Jurkat, Clone E6-1 (cell line): ENCODE measurements at regions not wholly inside any gene's neighbourhood (a gene's known extent, or its start where the extent isn't known, plus 50 kb on each side); places are given as distances from the start of the nearest gene placed in this dataset.

Source experiments
- DNase-seq: peaks from one replicate; pipeline ENCODE4 v3.0.0-alpha.2; 2011; ENCODE audit warnings: low read depth, low spot score
- H3K4me3 ChIP-seq: 2 replicates; pipeline ENCODE4 v1.5.1; 2011; ENCODE audit warnings: mild to moderate bottlenecking, low read length, control low read depth, moderate library complexity

DNA sequence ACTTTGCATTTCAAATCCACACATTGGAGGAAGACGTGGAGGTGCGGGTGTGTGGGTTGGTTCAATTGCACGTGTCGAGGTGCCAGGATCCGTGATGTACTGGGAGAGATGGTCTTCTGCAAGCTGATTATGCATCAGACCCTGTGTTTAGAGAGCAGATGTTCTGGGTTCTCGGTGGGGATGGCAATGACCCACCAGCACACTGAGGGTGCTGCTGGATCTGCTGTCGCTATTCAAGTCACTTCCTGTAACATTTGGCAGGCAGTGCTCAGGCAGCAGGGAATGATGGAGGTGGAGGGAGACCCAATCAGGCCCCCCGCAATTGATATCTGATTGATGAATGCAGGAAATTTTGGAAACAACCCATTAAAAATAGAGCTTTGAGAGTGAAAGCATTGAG, 830.1 kb upstream of the POU3F3 start:
- DNase-seq, result no peak
- no peak overlapping the region for H3K4me3 ChIP-seq

DNA sequence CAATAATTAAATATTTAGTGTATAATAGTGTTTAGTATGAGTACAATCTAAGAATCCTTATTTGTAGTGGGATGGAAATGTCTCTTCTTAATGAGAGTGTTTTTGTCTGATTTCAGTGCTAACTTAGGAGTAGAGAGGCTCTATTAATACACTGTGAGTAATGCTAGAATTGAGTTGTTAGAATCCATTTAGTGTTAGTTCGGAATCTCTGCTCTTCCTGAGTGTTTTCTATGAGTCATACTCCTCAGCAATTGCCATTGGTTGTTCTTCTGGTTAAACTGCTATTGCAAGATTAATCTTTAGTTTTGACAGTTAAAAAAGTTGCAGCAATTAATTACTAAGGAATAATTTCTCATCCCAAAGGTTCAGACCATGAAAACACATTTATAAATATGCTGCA, 828.6 kb upstream of the POU3F3 start:
- no peak for DNase-seq
- no peak overlapping the region for H3K4me3 ChIP-seq

DNA sequence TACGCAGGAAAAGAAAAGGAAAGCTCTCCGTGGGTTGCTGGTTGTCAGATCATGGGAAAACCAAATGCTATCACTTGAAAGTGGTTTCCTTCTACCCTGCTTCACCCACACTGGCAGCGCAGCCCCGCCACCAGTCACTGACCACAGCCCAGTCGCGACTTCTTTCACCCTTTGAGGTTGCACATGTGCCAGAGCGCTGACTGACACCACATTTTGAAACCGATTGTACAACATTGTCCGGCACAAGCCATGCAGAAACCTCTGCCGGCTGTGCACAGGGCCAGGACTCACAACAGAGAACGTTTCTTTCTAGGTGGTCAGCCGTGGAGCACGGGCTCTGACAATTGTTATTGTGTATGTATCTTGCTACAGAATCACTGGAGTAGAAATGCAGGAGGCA, 827.2 kb upstream of the POU3F3 start:
- H3K4me3 ChIP-seq, result no peak overlapping the region
- DNase-seq, result no peak

DNA sequence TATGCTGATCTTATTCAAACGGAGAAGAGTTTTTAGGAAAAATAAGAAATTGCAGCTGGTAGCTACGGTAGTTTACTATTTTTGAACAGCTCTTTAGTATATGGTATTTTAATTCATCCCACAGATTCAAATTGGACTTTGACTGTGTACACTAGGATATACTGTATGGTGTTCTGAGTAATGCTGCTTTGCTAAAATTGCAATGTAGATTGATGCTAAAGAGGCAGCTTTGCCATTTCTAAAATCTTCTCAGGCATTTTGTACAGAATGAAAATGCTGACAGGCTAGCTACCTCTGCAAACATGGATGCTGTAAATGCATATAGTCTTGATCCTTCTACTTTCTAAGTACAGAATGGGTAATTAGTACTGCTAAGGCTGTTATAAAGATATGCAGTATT, 826.6 kb upstream of the POU3F3 start:
- H3K4me3 ChIP-seq, result no peak overlapping the region
- no peak for DNase-seq

DNA sequence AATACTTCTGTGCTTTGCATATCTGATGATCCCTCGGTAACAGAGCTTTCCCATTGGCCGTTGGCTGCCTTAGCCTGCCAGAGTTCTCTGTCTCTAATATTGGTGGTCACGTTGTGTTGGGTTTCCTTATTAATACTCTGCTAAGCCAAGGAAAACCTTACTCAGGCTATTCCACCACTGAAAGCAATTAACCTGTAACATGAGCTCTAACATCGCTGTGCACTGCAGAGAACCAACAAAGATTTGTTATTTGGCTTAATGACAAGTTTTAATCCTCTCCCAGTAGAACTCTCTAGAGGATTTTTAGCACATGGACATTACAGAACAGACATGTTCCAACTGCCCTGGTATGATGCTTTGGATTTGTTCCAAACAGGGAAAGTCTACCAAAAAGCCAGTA, 825.9 kb upstream of the POU3F3 start:
- H3K4me3 ChIP-seq, result no peak overlapping the region
- no peak for DNase-seq

DNA sequence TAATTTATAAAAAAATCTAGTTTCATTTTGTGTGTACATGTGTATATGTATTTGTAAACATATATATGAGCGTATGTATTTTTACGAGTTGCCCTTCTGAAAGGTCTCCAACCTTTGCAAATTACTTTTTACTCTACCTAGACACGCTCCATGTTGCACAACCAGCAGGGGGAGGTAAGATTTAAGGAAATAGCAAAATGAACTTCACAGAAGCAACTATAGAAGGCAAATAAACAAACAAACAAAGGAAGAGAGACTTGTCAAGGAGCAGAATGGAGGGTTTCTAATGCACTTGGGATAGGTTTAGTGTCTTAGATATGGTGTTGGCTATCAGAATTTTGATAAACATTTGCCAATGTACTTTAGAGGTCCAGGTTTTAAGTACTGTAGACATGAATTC, 820.5 kb upstream of the POU3F3 start:
- DNase-seq, result peak; percentile 35
- H3K4me3 ChIP-seq, result no peak overlapping the region

DNA sequence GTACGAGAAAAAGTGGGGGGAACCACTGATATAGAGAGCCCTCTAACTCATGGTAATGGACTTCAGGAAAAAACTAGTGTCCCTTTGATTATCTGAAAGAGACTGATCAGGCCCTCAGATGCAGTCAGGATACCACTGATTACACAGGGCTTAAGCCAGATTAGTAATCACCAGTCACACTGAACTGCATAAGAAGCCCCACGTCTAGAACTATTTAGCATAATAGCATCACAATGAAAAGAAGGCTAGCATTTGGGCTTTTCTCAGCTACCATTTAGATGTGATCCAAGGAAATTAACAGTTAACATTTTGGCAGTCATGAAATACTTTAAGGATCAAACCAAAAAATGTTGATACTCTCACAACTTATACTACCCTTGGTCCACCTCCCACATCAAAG, 813.1 kb upstream of the POU3F3 start:
- no peak overlapping the region for H3K4me3 ChIP-seq
- no peak for DNase-seq

DNA sequence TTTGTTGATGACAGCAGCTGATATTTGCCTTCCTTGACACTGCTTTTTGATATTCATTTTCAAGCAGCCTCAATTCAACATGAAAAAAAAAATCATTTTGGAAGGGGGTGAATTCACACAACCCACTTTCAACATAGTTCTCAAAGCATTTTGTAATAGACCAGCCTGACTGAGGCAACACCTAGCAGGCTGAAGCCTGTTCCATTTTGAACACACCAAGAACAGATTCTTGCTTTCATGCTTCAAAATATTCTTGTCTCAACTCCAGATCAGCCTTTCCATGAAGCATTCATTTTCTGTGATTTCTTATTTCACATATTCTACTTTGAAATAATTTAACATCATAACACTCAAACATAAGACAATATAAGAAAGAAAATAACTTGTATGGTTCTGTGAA, 812.6 kb upstream of the POU3F3 start:
- H3K4me3 ChIP-seq, result no peak overlapping the region
- no peak for DNase-seq

DNA sequence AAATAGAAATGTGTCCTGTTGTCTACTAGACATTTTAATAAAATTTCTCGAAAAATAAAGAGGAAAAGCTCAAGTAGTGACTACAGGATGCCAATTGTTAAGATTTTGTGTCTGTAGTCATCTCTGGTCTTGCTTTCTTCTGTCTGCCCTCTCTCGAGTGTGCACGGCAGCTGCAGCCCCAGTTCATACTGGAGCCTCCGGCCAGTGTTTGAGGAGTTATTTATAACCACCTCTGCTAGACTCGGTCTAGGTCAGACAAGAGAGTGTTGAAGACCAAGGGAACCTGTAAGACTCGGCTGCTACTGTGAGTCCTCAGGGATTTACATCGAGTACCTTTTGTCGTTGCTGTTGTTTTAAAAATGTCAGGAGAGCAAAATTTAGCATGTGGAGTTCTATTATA, 810.1 kb upstream of the POU3F3 start:
- no peak overlapping the region for H3K4me3 ChIP-seq
- DNase-seq, result no peak

DNA sequence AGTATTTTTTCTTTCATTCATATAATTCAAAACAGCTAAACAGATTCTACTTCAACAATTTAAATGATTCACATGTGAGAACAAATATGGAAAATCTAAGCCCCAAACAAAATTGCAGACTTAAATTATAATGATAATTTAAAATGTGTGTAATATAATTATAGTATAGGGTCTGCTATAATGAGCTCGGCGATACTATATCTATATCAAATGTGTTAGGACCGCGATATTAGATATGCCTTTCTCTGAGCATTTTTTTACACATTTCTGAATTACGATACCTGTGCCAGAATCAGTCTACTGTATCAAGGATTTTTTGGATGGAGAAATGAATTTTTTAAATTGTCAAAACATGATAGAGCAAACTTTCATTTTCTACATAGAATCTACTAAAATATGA, 808.8 kb upstream of the POU3F3 start:
- DNase-seq, result no peak

DNA sequence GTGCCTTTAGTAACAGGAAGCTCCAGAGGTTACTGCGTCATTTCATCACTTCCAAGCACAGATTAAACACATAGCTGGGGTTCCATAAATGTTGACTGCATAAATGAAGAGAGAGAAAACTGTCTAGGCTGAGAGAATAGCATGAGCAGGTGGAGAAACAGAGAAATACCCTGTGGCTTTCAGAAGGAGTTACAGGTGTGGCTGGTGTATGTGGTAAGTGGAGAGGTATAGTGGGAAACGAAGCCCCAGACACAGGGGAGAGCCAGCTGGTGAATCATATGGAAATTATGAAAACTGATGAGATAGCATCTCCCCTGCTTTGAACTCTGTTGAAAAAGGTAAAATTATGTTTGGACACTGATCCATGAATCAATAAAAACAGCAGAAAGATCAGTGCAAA, 807.4 kb upstream of the POU3F3 start:
- DNase-seq, result no peak
- no peak overlapping the region for H3K4me3 ChIP-seq

More for the DNA sequence above, 808.8 kb upstream of the POU3F3 start:
- H3K4me3 ChIP-seq, result no peak overlapping the region

DNA sequence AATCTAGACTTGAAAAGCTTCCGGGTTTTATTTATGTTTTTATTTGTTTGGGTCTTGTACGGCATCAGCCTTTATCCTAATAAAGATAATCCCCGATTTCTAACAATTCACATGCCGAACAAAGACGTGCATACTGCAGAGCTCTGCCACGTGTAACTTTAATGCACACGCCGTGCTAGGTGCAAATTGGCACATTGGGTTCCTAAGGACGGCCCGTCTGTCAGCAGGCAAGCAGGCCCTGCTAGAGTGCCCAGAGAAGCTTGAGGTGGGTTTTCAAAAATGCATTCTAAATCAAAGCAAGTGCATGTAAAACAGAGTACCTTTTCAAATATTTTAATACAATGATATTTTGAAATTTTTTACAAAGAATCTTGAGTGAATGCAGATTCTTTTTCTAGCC, 806.4 kb upstream of the POU3F3 start:
- no peak overlapping the region for H3K4me3 ChIP-seq
- no peak for DNase-seq

DNA sequence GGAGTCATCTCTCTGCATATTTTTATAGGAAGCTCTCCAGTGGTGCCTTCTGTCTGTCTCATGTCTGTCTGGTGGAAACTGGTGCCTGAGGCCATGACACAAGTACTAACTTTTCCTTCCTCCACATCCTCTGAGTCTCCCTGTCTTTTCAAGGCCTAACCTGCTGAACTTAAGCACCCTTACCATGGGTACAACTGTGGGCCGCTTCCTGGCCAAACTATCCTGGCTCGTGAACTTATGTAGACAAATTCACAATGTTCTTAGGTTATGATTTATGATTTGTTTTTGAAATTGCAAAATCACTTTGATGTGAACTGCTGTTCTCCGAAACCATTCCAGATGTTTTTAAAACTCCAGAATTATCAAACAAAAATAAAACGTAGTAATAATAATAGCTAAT, 804.5 kb upstream of the POU3F3 start:
- H3K4me3 ChIP-seq, result no peak overlapping the region
- no peak for DNase-seq

DNA sequence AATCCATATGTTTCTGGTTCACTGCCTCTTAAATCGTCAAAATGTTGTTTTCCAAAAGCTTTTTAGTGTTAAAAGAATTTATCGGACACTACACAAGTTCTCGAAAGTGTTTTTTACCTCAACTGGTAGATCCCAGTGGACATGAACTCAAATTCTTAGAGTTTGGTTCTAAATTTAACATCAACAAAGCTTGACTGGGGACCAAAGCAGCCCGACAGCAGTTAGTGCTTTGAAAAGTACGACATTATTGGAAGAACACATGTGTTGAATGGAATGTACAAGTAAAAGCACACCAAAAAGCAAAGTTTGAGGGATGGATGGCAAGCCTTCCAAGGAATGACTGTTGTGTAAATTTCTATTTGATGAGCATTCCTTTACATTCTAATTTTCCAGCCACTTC, 803.9 kb upstream of the POU3F3 start:
- no peak for DNase-seq
- no peak overlapping the region for H3K4me3 ChIP-seq

DNA sequence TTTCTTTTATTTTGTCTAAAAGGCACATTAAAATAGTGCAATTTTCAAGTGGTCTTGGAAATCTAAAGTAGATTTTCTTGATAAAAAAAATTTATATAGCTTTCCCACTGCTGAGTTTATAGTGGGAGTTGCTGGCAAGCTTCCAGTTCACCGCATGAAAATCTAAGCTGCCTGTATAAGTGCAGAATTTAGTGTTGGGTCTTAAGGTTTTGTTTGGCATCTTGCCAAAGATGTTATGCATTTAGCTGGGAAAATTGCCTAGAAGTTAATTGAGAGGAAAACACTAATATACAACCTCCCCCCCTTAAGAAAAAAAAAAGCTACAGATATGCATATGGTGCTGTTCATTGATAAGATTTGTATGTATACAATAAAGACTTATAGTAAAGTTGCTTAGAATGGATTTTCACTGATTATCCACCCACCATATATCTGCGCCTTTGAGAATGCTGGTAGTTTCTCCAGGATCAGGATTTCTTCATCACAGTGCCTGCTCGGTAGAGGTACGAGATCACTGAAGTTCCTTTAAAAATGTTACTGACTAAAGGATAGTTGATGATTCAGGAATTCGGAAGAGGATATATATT, 803.2 kb upstream of the POU3F3 start:
- DNase-seq, result no peak
- H3K4me3 ChIP-seq, result no peak overlapping the region

DNA sequence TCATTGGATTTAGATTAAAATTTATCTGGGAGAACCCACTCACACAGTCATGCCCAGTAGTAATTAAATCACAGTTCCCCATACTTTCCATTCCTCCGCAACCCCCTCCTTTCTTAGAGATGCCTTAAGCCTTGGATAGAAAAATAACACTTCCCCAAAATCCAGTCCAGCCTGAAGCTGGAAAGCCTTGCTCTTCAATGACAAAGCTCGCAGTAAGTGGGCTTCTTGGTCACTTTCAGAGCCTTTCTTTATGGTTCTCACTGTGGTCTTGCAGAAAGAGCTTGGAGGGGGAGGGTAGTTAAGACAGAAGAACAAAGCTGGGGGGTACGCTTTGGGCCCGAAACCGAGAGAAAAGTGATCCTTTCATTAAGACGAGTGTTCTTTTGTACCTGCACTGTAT, 802.1 kb upstream of the POU3F3 start:
- no peak for DNase-seq
- no peak overlapping the region for H3K4me3 ChIP-seq

DNA sequence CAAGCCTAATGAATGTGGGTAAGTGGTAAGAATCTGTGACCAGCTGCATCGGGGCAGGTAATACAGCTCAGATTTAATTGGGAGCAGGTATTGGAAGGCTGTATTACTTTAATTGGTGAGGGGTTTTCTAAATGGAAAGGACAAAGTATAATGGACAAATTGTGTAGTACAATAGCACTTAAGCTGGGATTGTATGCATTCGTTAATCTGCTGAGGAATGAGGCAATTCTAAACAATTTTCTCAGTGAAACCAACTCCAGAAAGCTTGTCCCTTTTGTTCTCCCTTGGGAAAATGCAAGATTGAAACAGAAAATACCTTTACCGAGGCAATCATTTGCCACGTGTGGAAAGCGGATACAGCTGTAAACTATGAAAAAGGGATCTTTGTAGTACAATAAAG, 801.6 kb upstream of the POU3F3 start:
- H3K4me3 ChIP-seq, result no peak overlapping the region
- DNase-seq, result no peak

DNA sequence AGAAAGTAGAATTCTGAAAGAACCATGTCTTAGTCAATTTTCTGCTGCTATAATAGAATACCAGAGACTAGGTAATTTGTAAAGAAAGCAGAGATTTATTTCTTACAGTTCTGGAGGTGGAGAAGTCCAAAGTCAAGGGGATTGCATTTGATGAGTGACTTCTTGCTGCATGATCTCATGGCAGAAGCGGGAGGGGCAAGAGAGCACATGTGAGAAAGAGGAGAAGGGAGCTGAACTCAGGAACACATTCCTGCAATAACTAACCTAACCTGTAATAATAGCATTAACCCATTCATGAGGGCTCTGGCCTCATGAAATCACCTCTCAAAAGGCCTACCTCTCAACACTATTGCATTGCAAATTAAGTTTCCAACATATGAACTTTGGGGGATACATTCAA, 797.5 kb upstream of the POU3F3 start:
- H3K4me3 ChIP-seq, result no peak overlapping the region
- no peak for DNase-seq

DNA sequence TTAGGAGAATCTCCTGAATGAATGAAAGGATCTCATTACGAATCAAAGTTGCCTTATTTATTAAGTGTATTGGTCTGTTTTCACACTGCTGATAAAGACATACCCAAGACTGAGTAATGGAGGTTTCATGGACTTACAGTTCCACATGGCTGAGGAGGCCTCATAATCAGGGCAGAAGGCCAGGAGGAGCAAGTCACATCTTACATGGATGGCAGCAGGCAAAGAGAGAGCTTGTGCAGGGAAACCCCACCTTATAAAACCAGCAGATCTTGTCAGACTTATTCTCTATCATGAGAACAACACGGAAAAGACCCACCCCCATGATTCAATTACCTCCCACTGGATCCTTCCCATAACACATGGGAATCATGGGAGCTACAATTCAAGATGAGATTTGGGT, 785.2 kb upstream of the POU3F3 start:
- H3K4me3 ChIP-seq, result no peak overlapping the region
- no peak for DNase-seq

DNA sequence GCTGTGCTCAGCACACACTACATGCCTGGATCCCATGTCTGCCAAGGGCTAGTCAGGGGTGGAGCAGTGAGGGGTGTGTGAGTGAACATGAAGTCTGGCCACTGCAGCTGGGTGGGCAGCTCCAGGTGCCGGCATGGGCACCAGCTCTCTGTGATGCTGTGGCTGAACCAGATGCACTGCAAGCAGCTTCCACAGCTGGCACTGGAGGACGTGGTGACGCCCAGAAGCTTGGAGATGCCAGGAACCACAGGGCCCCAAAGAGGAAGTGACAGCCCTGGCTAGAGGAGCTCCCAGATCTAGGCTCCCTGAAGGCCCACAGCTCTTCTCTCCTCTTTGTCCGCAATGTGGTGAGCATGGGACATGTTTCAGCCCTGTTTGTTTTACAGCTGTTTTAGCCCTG, 776.3 kb upstream of the POU3F3 start:
- DNase-seq, result no peak
- no peak overlapping the region for H3K4me3 ChIP-seq

DNA sequence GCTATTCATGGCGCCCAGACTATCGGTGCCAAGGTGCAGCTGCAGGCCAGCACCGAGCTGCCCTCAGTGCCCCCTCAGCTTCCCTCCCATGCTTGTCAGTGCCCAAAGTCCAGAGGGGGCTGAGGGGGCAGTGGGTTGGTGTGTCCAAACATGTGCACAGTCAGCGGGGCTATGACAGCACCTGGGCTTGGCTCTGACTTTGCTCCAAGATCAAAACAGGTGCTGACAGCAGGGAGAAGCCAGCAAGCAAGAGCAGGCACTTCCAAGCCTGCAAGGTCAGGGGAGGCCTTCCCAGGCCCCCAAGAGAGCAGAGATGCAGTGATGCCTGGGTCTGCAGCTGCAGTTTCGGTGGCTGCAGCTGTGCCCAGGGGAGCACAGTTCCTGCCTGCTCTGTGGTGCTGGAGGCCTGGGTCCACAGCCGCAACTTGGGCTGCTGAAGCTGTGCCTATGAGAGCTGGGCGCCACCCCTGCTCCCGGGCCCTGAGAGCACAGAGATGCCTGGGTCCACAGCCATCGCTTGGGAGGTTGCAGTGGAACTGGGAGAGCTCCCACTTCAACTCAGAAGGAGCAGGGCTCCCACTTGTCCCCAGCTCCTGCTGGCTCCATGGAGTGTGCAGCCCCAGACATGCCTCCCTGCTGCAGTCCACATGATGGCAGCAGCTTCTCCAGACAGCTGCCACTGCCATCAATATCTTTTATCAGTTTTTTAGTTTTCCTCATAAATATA, 775.3 kb upstream of the POU3F3 start:
- DNase-seq, result no peak
- no peak overlapping the region for H3K4me3 ChIP-seq
